WTC11 (cell line): ENCODE measurements at regions not wholly inside any gene's neighbourhood (a gene's known extent, or its start where the extent isn't known, plus 50 kb on each side); places are given as distances from the start of the nearest gene placed in this dataset.

Experiments
- ATAC-seq: fragments of 200-7000 bp; cut with Tn5 transposase; 2 replicates; pipeline ENCODE4 v1.10.0; 2021; ENCODE audit warnings: mild to moderate bottlenecking, moderate library complexity
- CTCF ChIA-PET: fragments of 300-600 bp; sonication (Branson Sonifier 250); formaldehyde crosslinking; loops from one replicate; lab custom pipeline; 2021; ENCODE audit warnings: antibody characterized with exemption; lab: Charles Lee
- POLR2A ChIA-PET: fragments of 350-600 bp; sonication (Branson Sonifier 250); formaldehyde crosslinking; loops from one replicate; lab custom pipeline; 2021; ENCODE audit warnings: antibody characterized with exemption; lab: Charles Lee
- DNase-seq: peaks from one replicate; pipeline ENCODE4 v3.0.0; 2021; ENCODE audit warnings: low spot score
- H3K27ac Mint-ChIP-seq: 2 replicates; pipeline ENCODE4 v1.8.0; 2021; ENCODE audit warnings: mixed read lengths
- H3K27me3 Mint-ChIP-seq: 2 replicates; pipeline ENCODE4 v1.8.0; 2021; ENCODE audit warnings: low read depth, mild to moderate bottlenecking, moderate library complexity, mixed read lengths
- H3K36me3 Mint-ChIP-seq: 2 replicates; pipeline ENCODE4 v1.8.0; 2021; ENCODE audit warnings: mixed read lengths
- H3K4me1 Mint-ChIP-seq: 2 replicates; pipeline ENCODE4 v1.8.0; 2022; ENCODE audit warnings: mixed read lengths
- H3K4me3 Mint-ChIP-seq: 2 replicates; pipeline ENCODE4 v1.8.0; 2021; ENCODE audit warnings: mild to moderate bottlenecking, moderate library complexity, mixed read lengths
- H3K9me3 Mint-ChIP-seq: 2 replicates; pipeline ENCODE4 v1.8.0; 2021; ENCODE audit warnings: mixed read lengths
- AR ChIP-seq: fragments of 250-450 bp; sonication (Bioruptor Pico); IDR thresholded peaks from 2 replicates; pipeline ENCODE4 v1.9.0; 2021; ENCODE audit warnings: mild to moderate bottlenecking
- ARID4B ChIP-seq: sonication (generic); formaldehyde crosslinking; IDR thresholded peaks from 2 replicates; pipeline ENCODE4 v1.8.0; 2023; ENCODE audit warnings: missing genetic modification reagents, mild to moderate bottlenecking, borderline replicate concordance
- ATF1 ChIP-seq: sonication (generic); formaldehyde crosslinking; IDR thresholded peaks from 2 replicates; pipeline ENCODE4 v1.8.1; 2023; ENCODE audit warnings: mild to moderate bottlenecking, moderate library complexity, missing genetic modification reagents
- ATF6 ChIP-seq: sonication (generic); formaldehyde crosslinking; IDR thresholded peaks from 2 replicates; pipeline ENCODE4 v1.8.1; 2023; ENCODE audit warnings: mild to moderate bottlenecking, missing genetic modification reagents
- CREB1 ChIP-seq: sonication (generic); formaldehyde crosslinking; IDR thresholded peaks from 2 replicates; pipeline ENCODE4 v1.8.0; 2023; ENCODE audit warnings: mild to moderate bottlenecking, missing genetic modification reagents
- E2F1 ChIP-seq: sonication (generic); formaldehyde crosslinking; IDR thresholded peaks from 2 replicates; pipeline ENCODE4 v1.8.0; 2022; ENCODE audit warnings: mild to moderate bottlenecking, missing genetic modification reagents
- ERG ChIP-seq: fragments of 250-450 bp; sonication (Bioruptor Pico); IDR thresholded peaks from 2 replicates; pipeline ENCODE4 v1.8.0; 2021; ENCODE audit warnings: mild to moderate bottlenecking
- FOXJ3 ChIP-seq: sonication (generic); formaldehyde crosslinking; IDR thresholded peaks from 2 replicates; pipeline ENCODE4 v1.9.0; 2021; ENCODE audit warnings: missing genetic modification reagents, mild to moderate bottlenecking, borderline replicate concordance
- FOXK1 ChIP-seq: sonication (generic); formaldehyde crosslinking; IDR thresholded peaks from 2 replicates; pipeline ENCODE4 v1.8.0; 2022; ENCODE audit warnings: mild to moderate bottlenecking, moderate library complexity, missing genetic modification reagents
- FOXP1 ChIP-seq: sonication (generic); formaldehyde crosslinking; IDR thresholded peaks from 2 replicates; pipeline ENCODE4 v1.8.0; 2022; ENCODE audit warnings: missing genetic modification reagents, mild to moderate bottlenecking, moderate library complexity, borderline replicate concordance
- JUN ChIP-seq: sonication (generic); formaldehyde crosslinking; IDR thresholded peaks from 2 replicates; pipeline ENCODE4 v1.8.0; 2023; ENCODE audit warnings: mild to moderate bottlenecking, missing genetic modification reagents
- KAT7 ChIP-seq: sonication (generic); formaldehyde crosslinking; IDR thresholded peaks from 2 replicates; pipeline ENCODE4 v1.8.1; 2023; ENCODE audit warnings: missing genetic modification reagents, mild to moderate bottlenecking, borderline replicate concordance
- PRRX2 ChIP-seq: fragments of 250-450 bp; sonication (Bioruptor Pico); IDR thresholded peaks from 2 replicates; pipeline ENCODE4 v1.8.0; 2021; ENCODE audit warnings: mild to moderate bottlenecking
- SMAD4 ChIP-seq: sonication (generic); formaldehyde crosslinking; IDR thresholded peaks from 2 replicates; pipeline ENCODE4 v1.8.0; 2022; ENCODE audit warnings: mild to moderate bottlenecking, missing genetic modification reagents
- ZBTB21 ChIP-seq: sonication (generic); formaldehyde crosslinking; IDR thresholded peaks from 2 replicates; pipeline ENCODE4 v1.8.1; 2023; ENCODE audit warnings: mild to moderate bottlenecking, missing genetic modification reagents, borderline replicate concordance
- ZNF219 ChIP-seq: sonication (generic); formaldehyde crosslinking; IDR thresholded peaks from 2 replicates; pipeline ENCODE4 v1.8.0; 2023; ENCODE audit warnings: missing genetic modification reagents, mild to moderate bottlenecking, borderline replicate concordance
- ZNF232 ChIP-seq: sonication (generic); formaldehyde crosslinking; IDR thresholded peaks from 2 replicates; pipeline ENCODE4 v1.8.0; 2022; ENCODE audit warnings: mild to moderate bottlenecking, missing genetic modification reagents
- ZNF317 ChIP-seq: sonication (generic); formaldehyde crosslinking; IDR thresholded peaks from 2 replicates; pipeline ENCODE4 v1.8.1; 2023; ENCODE audit warnings: low read depth, mild to moderate bottlenecking, moderate library complexity, missing genetic modification reagents, borderline replicate concordance
- ZNF512 ChIP-seq: sonication (generic); formaldehyde crosslinking; IDR thresholded peaks from 2 replicates; pipeline ENCODE4 v1.8.1; 2022; ENCODE audit warnings: missing genetic modification reagents, borderline replicate concordance

GRCh38 chr20:23174821-23175220 lies 88.7 kb upstream of the CD93 start:
- no peaks in the 10 kb centered on the region for H3K4me1 Mint-ChIP-seq
- POLR2A ChIA-PET: no interaction called here
- CTCF ChIA-PET: no interaction called here
- no peak for DNase-seq
- TF ChIP-seq ZNF512 (no peak), ATF1 (CRISPR knock-in tag) (no peak), FOXJ3 (CRISPR knock-in tag) (no peak), SMAD4 (CRISPR knock-in tag) (no peak), ARID4B (CRISPR knock-in tag) (no peak), JUN (CRISPR knock-in tag) (no peak), ZNF219 (no peak), AR (CRISPR knock-in tag) (no peak), PRRX2 (CRISPR knock-in tag) (no peak), KAT7 (CRISPR knock-in tag) (no peak), FOXK1 (CRISPR knock-in tag) (no peak), CREB1 (CRISPR knock-in tag) (no peak), ZBTB21 (no peak), FOXP1 (CRISPR knock-in tag) (no peak), ZNF232 (CRISPR knock-in tag) (no peak), E2F1 (CRISPR knock-in tag) (no peak), ERG (CRISPR knock-in tag) (no peak), ZNF317 (CRISPR knock-in tag) (no peak), ATF6 (CRISPR knock-in tag) (no peak)
- TF ChIP-seq, all 79 proteins: peak for 0
- no peak overlapping the region for H3K4me3 Mint-ChIP-seq
- H3K27ac Mint-ChIP-seq: no peak overlapping the region
- peaks cover 17% of the 10 kb centered on the region for H3K9me3 Mint-ChIP-seq
- H3K36me3 Mint-ChIP-seq: no peaks in the 10 kb centered on the region
- H3K27me3 Mint-ChIP-seq: no peaks in the 10 kb centered on the region; the same call in 1 of the 2 replicates
- no peak for ATAC-seq
